ENCODE measurements at regions not wholly inside any gene's neighbourhood (a gene's known extent, or its start where the extent isn't known, plus 50 kb on each side); places are given as distances from the start of the nearest gene placed in this dataset.

GRCh38 chr12:71291746-71292145 lies 133.9 kb upstream of the TSPAN8 start:
- no peak overlapping the region for H2AK5ac ChIP-seq (ENCODE audit: insufficient read length, low read length)
- H3K27ac ChIP-seq (ENCODE audit: insufficient read length, low read depth, low read length): no peak overlapping the region
- H3K4me1 ChIP-seq (ENCODE audit: insufficient read depth, low read length): no peaks in the 10 kb centered on the region
- no peak overlapping the region for H2BK5ac ChIP-seq (ENCODE audit: insufficient read length, low read length)
- no peak overlapping the region for H4K91ac ChIP-seq (ENCODE audit: insufficient read length, low read depth, low read length)
- no peak overlapping the region for H3K4ac ChIP-seq (ENCODE audit: low read depth, low read length)
- H3K56ac ChIP-seq (ENCODE audit: insufficient read length, low read depth, low read length): no peak overlapping the region
- H3K9me3 Mint-ChIP-seq: peaks cover 25 to 31% of the 10 kb centered on the region in 2 experiments
- no peak overlapping the region for H2BK12ac ChIP-seq (ENCODE audit: insufficient read length, low read depth, low read length)
- no peak for TF ChIP-seq CTCF (conservative IDR thresholded peaks at IDR 0.05)
- H2BK20ac ChIP-seq (ENCODE audit: low read depth, low read length, poor library complexity, severe bottlenecking): no peak overlapping the region
- peaks cover 11 to 30% (median 18%) of the 10 kb centered on the region in 3 experiments; a peak in 6 of 7 replicates for H3K36me3 Mint-ChIP-seq (ENCODE audit: insufficient read depth in 1 of 3, low read depth in 3 of 3)
- no CpG with 5 or more reads among the region's 2 CpGs for WGBS (ENCODE audit: extremely low coverage, insufficient read length, low lambda C conversion rate)
- no peak overlapping the region for H2BK120ac ChIP-seq (ENCODE audit: low read depth, low read length, poor library complexity, severe bottlenecking)
- no peak overlapping the region for H2AFZ ChIP-seq (ENCODE audit: low read length)
- H3K9ac ChIP-seq (ENCODE audit: extremely low read depth, insufficient read length, low read length): no peak overlapping the region
- H3K23me2 ChIP-seq (ENCODE audit: insufficient read length, low read depth, low read length, poor library complexity, severe bottlenecking): no peaks in the 10 kb centered on the region
- no peaks in the 10 kb centered on the region for H3K27me3 ChIP-seq (ENCODE audit: insufficient read depth, low read length)
- H2BK15ac ChIP-seq (ENCODE audit: low read depth, low read length): no peak overlapping the region
- H3T11ph ChIP-seq (ENCODE audit: low read length): no peak overlapping the region
- H3K23ac ChIP-seq (ENCODE audit: insufficient read length, low read depth, low read length): no peak overlapping the region
- H3K79me2 ChIP-seq (ENCODE audit: insufficient read depth, low read length): no peaks in the 10 kb centered on the region
- peaks cover 7% of the 10 kb centered on the region for H3K9me3 ChIP-seq (ENCODE audit: control insufficient read depth, low read depth, low read length)
- no peak overlapping the region for H3K4me2 ChIP-seq (ENCODE audit: insufficient read depth, insufficient read length, low read length)
- no peak for DNase-seq
- H3K4me3 Mint-ChIP-seq: no peak overlapping the region
- H3K18ac ChIP-seq (ENCODE audit: insufficient read length, low read depth, low read length): no peak overlapping the region
- no peak overlapping the region for H4K8ac ChIP-seq (replicated peaks; ENCODE audit: insufficient read length, low read depth, low read length)
- no peak overlapping the region for H3K27ac Mint-ChIP-seq
- H3K14ac ChIP-seq (ENCODE audit: insufficient read depth, low read length): no peak overlapping the region
- no peaks in the 10 kb centered on the region for H3K27me3 Mint-ChIP-seq (ENCODE audit: low read depth)
- no peaks in the 10 kb centered on the region for H4K20me1 ChIP-seq (ENCODE audit: control insufficient read depth, insufficient read depth, insufficient read length)
- no peaks in the 10 kb centered on the region for H3K79me1 ChIP-seq (ENCODE audit: insufficient read depth, low read depth, low read length, poor library complexity, severe bottlenecking)
- H4K5ac ChIP-seq (ENCODE audit: insufficient read length, low read depth, low read length): no peak overlapping the region
- H3K4me1 Mint-ChIP-seq: no peaks in the 10 kb centered on the region
